Fibroblast of skin of scalp (primary cell): ENCODE measurements at regions not wholly inside any gene's neighbourhood (a gene's known extent, or its start where the extent isn't known, plus 50 kb on each side); places are given as distances from the start of the nearest gene placed in this dataset.

Experiments used
- DNase-seq: peaks from one replicate; pipeline ENCODE4 v3.0.0-alpha.2; 2013

GRCh38 chr18:2406544-2406943 lies 164.8 kb downstream of the METTL4 start:
- no peak for DNase-seq

- DNase-seq, result no peak
Observed at GRCh38 chr18:2407961-2408360, 163.3 kb downstream of the METTL4 start.

- no peak for DNase-seq
Observed at GRCh38 chr18:2409906-2410305, 161.4 kb downstream of the METTL4 start.

- DNase-seq, result no peak
Observed at GRCh38 chr18:2410688-2411087, 160.6 kb downstream of the METTL4 start.

- peak; percentile 38 for DNase-seq
Observed at GRCh38 chr18:2411381-2411960, 159.8 kb downstream of the METTL4 start.

GRCh38 chr18:2412281-2412680 lies 159.0 kb downstream of the METTL4 start:
- DNase-seq, result no peak

- DNase-seq, result no peak
Observed at GRCh38 chr18:2412996-2413751, 158.1 kb downstream of the METTL4 start.

GRCh38 chr18:2414235-2414634 lies 157.1 kb downstream of the METTL4 start:
- no peak for DNase-seq

GRCh38 chr18:2415656-2416055 lies 155.6 kb downstream of the METTL4 start:
- no peak for DNase-seq

GRCh38 chr18:2417861-2418610 lies 153.3 kb downstream of the METTL4 start:
- no peak for DNase-seq

- DNase-seq, result no peak
Observed at GRCh38 chr18:2420367-2420766, 150.9 kb downstream of the METTL4 start.

GRCh38 chr18:2423761-2424160 lies 147.5 kb downstream of the METTL4 start:
- DNase-seq, result no peak

- no peak for DNase-seq
Observed at GRCh38 chr18:2424420-2424819, 146.9 kb downstream of the METTL4 start.

- DNase-seq, result peak; percentile 39
Observed at GRCh38 chr18:2425426-2426317, 145.6 kb downstream of the METTL4 start.

- DNase-seq, result no peak
Observed at GRCh38 chr18:2430191-2430590, 141.1 kb downstream of the METTL4 start.

GRCh38 chr18:2431806-2432205 lies 139.5 kb downstream of the METTL4 start:
- DNase-seq, result no peak

- DNase-seq, result no peak
Observed at GRCh38 chr18:2433366-2433765, 137.9 kb downstream of the METTL4 start.

- peak; percentile 5 for DNase-seq
Observed at GRCh38 chr18:2441544-2441943, 129.8 kb downstream of the METTL4 start.

GRCh38 chr18:2442006-2442405 lies 129.3 kb downstream of the METTL4 start:
- no peak for DNase-seq

- DNase-seq, result peak; percentile 30
Observed at GRCh38 chr18:2442726-2443275, 128.5 kb downstream of the METTL4 start.

GRCh38 chr18:2444201-2444875 lies 127.0 kb downstream of the METTL4 start:
- no peak for DNase-seq
